GM13976 (cell line): ENCODE measurements at regions not wholly inside any gene's neighbourhood (a gene's known extent, or its start where the extent isn't known, plus 50 kb on each side); places are given as distances from the start of the nearest gene placed in this dataset.
A peak's percentile ranks its signal among the peaks of the same experiment; 100 is the strongest.

Source experiments
- DNase-seq: peaks from one replicate; pipeline ENCODE4 v3.0.0; 2012; ENCODE audit warnings: low spot score
- CTCF ChIP-seq: IDR thresholded peaks from 2 replicates; pipeline ENCODE4 v1.5.1; 2012; ENCODE audit warnings: borderline replicate concordance, mild to moderate bottlenecking; ENCODE audit not compliant: insufficient read depth; ENCODE audit errors: extremely low read depth, missing control alignments, control extremely low read depth
- in situ Hi-C: fragments of 300-500 bp; cut with MboI; formaldehyde crosslinking; loops from one replicate; pipeline ENCODE4 v1.12.0; 2022; ENCODE audit warnings: low sequenced_read_pairs, mixed read lengths, inconsistent platforms; ENCODE audit not compliant: unreplicated experiment

GRCh38 chr18:38801640-38802039, 1236.0 kb upstream of the CELF4 start:
- no peak for TF ChIP-seq CTCF
- in situ Hi-C loops: no loop called here
- no peak for DNase-seq

GRCh38 chr18:38796762-38797161, 1231.2 kb upstream of the CELF4 start:
- no peak for DNase-seq
- TF ChIP-seq CTCF: no peak
- in situ Hi-C loops: no loop called here

GRCh38 chr18:38792731-38793130, 1227.1 kb upstream of the CELF4 start:
- in situ Hi-C loops: no loop called here
- DNase-seq: no peak
- no peak for TF ChIP-seq CTCF

GRCh38 chr18:38790786-38791185, 1225.2 kb upstream of the CELF4 start:
- in situ Hi-C loops: no loop called here
- DNase-seq: no peak
- TF ChIP-seq CTCF: no peak

DNA sequence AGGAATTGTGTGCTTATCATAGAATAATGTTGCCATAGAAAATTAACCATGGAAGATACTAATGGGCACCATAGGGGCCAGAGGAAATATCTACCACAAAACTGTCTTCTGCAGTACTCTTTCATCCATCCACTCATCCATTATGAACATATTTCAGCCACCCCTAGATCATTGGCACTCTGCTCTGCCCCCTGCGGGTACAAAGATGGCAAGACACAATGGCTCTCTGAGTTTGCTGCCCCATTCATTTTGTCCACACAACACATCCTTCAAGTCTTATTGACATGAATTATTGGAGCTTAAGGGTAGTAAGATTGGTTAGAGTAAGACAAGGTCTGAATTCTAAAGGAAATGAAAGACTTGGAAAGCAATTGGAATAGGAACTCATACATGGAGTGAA, 1224.7 kb upstream of the CELF4 start:
- TF ChIP-seq CTCF: peak; percentile 4

GRCh38 chr18:38789141-38789540, 1223.5 kb upstream of the CELF4 start:
- in situ Hi-C loops: no loop called here

More for the DNA sequence above, 1224.7 kb upstream of the CELF4 start:
- in situ Hi-C loops: no loop called here
- no peak for DNase-seq

More at GRCh38 chr18:38789141-38789540, 1223.5 kb upstream of the CELF4 start:
- DNase-seq: no peak
- no peak for TF ChIP-seq CTCF
